ENCODE measurements at regions not wholly inside any gene's neighbourhood (a gene's known extent, or its start where the extent isn't known, plus 50 kb on each side); places are given as distances from the start of the nearest gene placed in this dataset.

- Histone ChIP-seq H4K8ac (ENCODE audit: low read depth, low read length) (no peak overlapping the region), H3K4me3 (ENCODE audit: low read length in 2 of 2) (no peak overlapping the region), H3K79me1 (ENCODE audit: low read depth, low read length) (no peaks in the 10 kb centered on the region), H2BK15ac (ENCODE audit: low read length) (no peak overlapping the region), H3K27me3 (ENCODE audit: control insufficient read depth in 3 of 3, insufficient read depth in 3 of 3, low read depth in 1 of 3, low read length in 3 of 3) (no peaks in the 10 kb centered on the region), H3K4ac (ENCODE audit: low read length) (no peak overlapping the region), H3K36me3 (replicated peaks in 1 of 2; ENCODE audit: control insufficient read depth in 2 of 2, insufficient read depth in 2 of 2, low read length in 2 of 2) (no peaks in the 10 kb centered on the region), H2AFZ (ENCODE audit: low read length) (no peak overlapping the region), H4K91ac (ENCODE audit: low read depth, low read length, poor library complexity) (no peak overlapping the region), H3K27ac (replicated peaks; ENCODE audit: low read length) (no peak overlapping the region), H2BK12ac (ENCODE audit: low read length) (no peak overlapping the region), H2BK120ac (ENCODE audit: low read depth, low read length) (no peak overlapping the region), H3K4me2 (ENCODE audit: insufficient read depth, low read length, poor library complexity, severe bottlenecking) (no peak overlapping the region), H3K9ac (ENCODE audit: low read depth, low read length, poor library complexity) (no peak overlapping the region), H2BK5ac (ENCODE audit: low read length) (no peak overlapping the region), H3K9me3 (replicated peaks in 1 of 2; ENCODE audit: control insufficient read depth in 2 of 2, insufficient read depth in 1 of 2, low read depth in 1 of 2, low read length in 2 of 2) (no peaks in the 10 kb centered on the region), H3K18ac (ENCODE audit: low read length) (no peak overlapping the region), H3K14ac (ENCODE audit: low read length) (no peak overlapping the region), H3K4me1 (ENCODE audit: control insufficient read depth in 2 of 2, insufficient read depth in 1 of 2, low read depth in 1 of 2, low read length in 2 of 2) (no peaks in the 10 kb centered on the region), H2AK5ac (ENCODE audit: low read depth, low read length) (no peak overlapping the region), H3K23ac (ENCODE audit: low read depth, low read length, poor library complexity) (no peak overlapping the region)
- no peak for DNase-seq (ENCODE audit: low spot score)
- no CpG with 5 or more reads among the region's 2 CpGs for WGBS, 2 donors (ENCODE audit: extremely low coverage in 2 of 2, insufficient read length in 2 of 2, insufficient replicate concordance in 1 of 2)
These were observed 62.8 kb downstream of the CXCL12 start for GRCh38 chr10:44322137-44322536.

GRCh38 chr10:44320756-44321155 lies 64.1 kb downstream of the CXCL12 start:
- Histone ChIP-seq H3K27ac (replicated peaks; ENCODE audit: low read length) (no peak overlapping the region), H2BK5ac (ENCODE audit: low read length) (no peak overlapping the region), H4K8ac (ENCODE audit: low read depth, low read length) (no peak overlapping the region), H3K23ac (ENCODE audit: low read depth, low read length, poor library complexity) (no peak overlapping the region), H3K79me1 (ENCODE audit: low read depth, low read length) (no peaks in the 10 kb centered on the region), H2AK5ac (ENCODE audit: low read depth, low read length) (no peak overlapping the region), H3K27me3 (ENCODE audit: control insufficient read depth in 3 of 3, insufficient read depth in 3 of 3, low read depth in 1 of 3, low read length in 3 of 3) (no peaks in the 10 kb centered on the region), H3K36me3 (replicated peaks in 1 of 2; ENCODE audit: control insufficient read depth in 2 of 2, insufficient read depth in 2 of 2, low read length in 2 of 2) (no peaks in the 10 kb centered on the region), H3K4ac (ENCODE audit: low read length) (no peak overlapping the region), H3K18ac (ENCODE audit: low read length) (no peak overlapping the region), H2BK120ac (ENCODE audit: low read depth, low read length) (no peak overlapping the region), H2AFZ (ENCODE audit: low read length) (no peak overlapping the region), H3K4me2 (ENCODE audit: insufficient read depth, low read length, poor library complexity, severe bottlenecking) (no peak overlapping the region), H3K9me3 (replicated peaks in 1 of 2; ENCODE audit: control insufficient read depth in 2 of 2, insufficient read depth in 1 of 2, low read depth in 1 of 2, low read length in 2 of 2) (no peaks in the 10 kb centered on the region), H4K91ac (ENCODE audit: low read depth, low read length, poor library complexity) (no peak overlapping the region), H3K9ac (ENCODE audit: low read depth, low read length, poor library complexity) (no peak overlapping the region), H2BK15ac (ENCODE audit: low read length) (no peak overlapping the region), H3K4me3 (ENCODE audit: low read length in 2 of 2) (no peak overlapping the region), H3K14ac (ENCODE audit: low read length) (no peak overlapping the region), H3K4me1 (ENCODE audit: control insufficient read depth in 2 of 2, insufficient read depth in 1 of 2, low read depth in 1 of 2, low read length in 2 of 2) (no peaks in the 10 kb centered on the region), H2BK12ac (ENCODE audit: low read length) (no peak overlapping the region)
- WGBS, 2 donors (ENCODE audit: extremely low coverage in 2 of 2, insufficient read length in 2 of 2, insufficient replicate concordance in 1 of 2), result no CpG with 5 or more reads among the region's 3 CpGs
- no peak for DNase-seq (ENCODE audit: low spot score)

- H3K36me3 ChIP-seq (replicated peaks in 1 of 2; ENCODE audit: control insufficient read depth in 2 of 2, insufficient read depth in 2 of 2, low read length in 2 of 2), result no peaks in the 10 kb centered on the region
- no peak overlapping the region for H2BK12ac ChIP-seq (ENCODE audit: low read length)
- no peak overlapping the region for H3K27ac ChIP-seq (replicated peaks; ENCODE audit: low read length)
- no peak overlapping the region for H2BK120ac ChIP-seq (ENCODE audit: low read depth, low read length)
- no peaks in the 10 kb centered on the region for H3K9me3 ChIP-seq (replicated peaks in 1 of 2; ENCODE audit: control insufficient read depth in 2 of 2, insufficient read depth in 1 of 2, low read depth in 1 of 2, low read length in 2 of 2)
- no peak overlapping the region for H2AFZ ChIP-seq (ENCODE audit: low read length)
- H3K4me1 ChIP-seq (ENCODE audit: control insufficient read depth in 2 of 2, insufficient read depth in 1 of 2, low read depth in 1 of 2, low read length in 2 of 2), result no peaks in the 10 kb centered on the region
- no peak overlapping the region for H2AK5ac ChIP-seq (ENCODE audit: low read depth, low read length)
- no peak overlapping the region for H3K9ac ChIP-seq (ENCODE audit: low read depth, low read length, poor library complexity)
- no peaks in the 10 kb centered on the region for H3K27me3 ChIP-seq (ENCODE audit: control insufficient read depth in 3 of 3, insufficient read depth in 3 of 3, low read depth in 1 of 3, low read length in 3 of 3)
- H3K79me1 ChIP-seq (ENCODE audit: low read depth, low read length), result no peaks in the 10 kb centered on the region
- no peak overlapping the region for H3K4ac ChIP-seq (ENCODE audit: low read length)
- H3K4me2 ChIP-seq (ENCODE audit: insufficient read depth, low read length, poor library complexity, severe bottlenecking), result no peak overlapping the region
- H4K8ac ChIP-seq (ENCODE audit: low read depth, low read length), result no peak overlapping the region
- no peak overlapping the region for H2BK5ac ChIP-seq (ENCODE audit: low read length)
- H2BK15ac ChIP-seq (ENCODE audit: low read length), result no peak overlapping the region
- no peak overlapping the region for H3K14ac ChIP-seq (ENCODE audit: low read length)
- H3K23ac ChIP-seq (ENCODE audit: low read depth, low read length, poor library complexity), result no peak overlapping the region
- no CpG with 5 or more reads among the region's 3 CpGs for WGBS, 2 donors (ENCODE audit: extremely low coverage in 2 of 2, insufficient read length in 2 of 2, insufficient replicate concordance in 1 of 2)
- no peak for DNase-seq (ENCODE audit: low spot score)
- H4K91ac ChIP-seq (ENCODE audit: low read depth, low read length, poor library complexity), result no peak overlapping the region
- no peak overlapping the region for H3K4me3 ChIP-seq (ENCODE audit: low read length in 2 of 2)
- no peak overlapping the region for H3K18ac ChIP-seq (ENCODE audit: low read length)
These were observed 67.0 kb downstream of the CXCL12 start for GRCh38 chr10:44317856-44318255.

DNA sequence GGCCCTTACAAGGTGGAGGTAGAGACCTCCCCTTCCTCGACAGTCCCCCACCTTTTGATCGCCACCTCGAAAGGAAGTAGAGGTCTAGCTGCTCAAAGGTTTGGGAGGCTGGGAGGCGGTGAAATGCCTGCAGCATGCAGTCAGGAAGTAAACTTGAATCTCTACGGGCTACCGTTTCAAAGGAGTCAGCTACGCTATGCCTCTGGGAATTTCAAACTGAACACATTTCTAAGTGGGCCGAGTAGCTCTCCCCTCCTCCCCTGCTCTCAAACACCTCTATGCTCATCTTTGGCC lies 68.0 kb downstream of the CXCL12 start:
- H3K4ac ChIP-seq (ENCODE audit: low read length), result no peak overlapping the region
- H2BK120ac ChIP-seq (ENCODE audit: low read depth, low read length), result no peak overlapping the region
- H3K27me3 ChIP-seq (ENCODE audit: control insufficient read depth in 3 of 3, insufficient read depth in 3 of 3, low read depth in 1 of 3, low read length in 3 of 3), result no peaks in the 10 kb centered on the region
- H3K9me3 ChIP-seq (replicated peaks in 1 of 2; ENCODE audit: control insufficient read depth in 2 of 2, insufficient read depth in 1 of 2, low read depth in 1 of 2, low read length in 2 of 2), result no peaks in the 10 kb centered on the region
- H3K18ac ChIP-seq (ENCODE audit: low read length), result no peak overlapping the region
- H3K79me1 ChIP-seq (ENCODE audit: low read depth, low read length), result no peaks in the 10 kb centered on the region
- no peak overlapping the region for H2AFZ ChIP-seq (ENCODE audit: low read length)
- no peak overlapping the region for H2AK5ac ChIP-seq (ENCODE audit: low read depth, low read length)
- H2BK12ac ChIP-seq (ENCODE audit: low read length), result no peak overlapping the region
- no peak overlapping the region for H3K9ac ChIP-seq (ENCODE audit: low read depth, low read length, poor library complexity)
- WGBS, 2 donors (ENCODE audit: extremely low coverage in 2 of 2, insufficient read length in 2 of 2, insufficient replicate concordance in 1 of 2), result no CpG with 5 or more reads among the region's 8 CpGs
- no peak overlapping the region for H4K91ac ChIP-seq (ENCODE audit: low read depth, low read length, poor library complexity)
- no peak overlapping the region for H3K14ac ChIP-seq (ENCODE audit: low read length)
- H2BK15ac ChIP-seq (ENCODE audit: low read length), result no peak overlapping the region
- no peak for DNase-seq (ENCODE audit: low spot score)
- H4K8ac ChIP-seq (ENCODE audit: low read depth, low read length), result no peak overlapping the region
- no peak overlapping the region for H3K23ac ChIP-seq (ENCODE audit: low read depth, low read length, poor library complexity)
- no peak overlapping the region for H2BK5ac ChIP-seq (ENCODE audit: low read length)
- peaks cover 0 to 2% of the 10 kb centered on the region in 2 donors for H3K4me1 ChIP-seq (ENCODE audit: control insufficient read depth in 2 of 2, insufficient read depth in 1 of 2, low read depth in 1 of 2, low read length in 2 of 2)
- no peak overlapping the region for H3K4me2 ChIP-seq (ENCODE audit: insufficient read depth, low read length, poor library complexity, severe bottlenecking)
- H3K36me3 ChIP-seq (replicated peaks in 1 of 2; ENCODE audit: control insufficient read depth in 2 of 2, insufficient read depth in 2 of 2, low read length in 2 of 2), result no peaks in the 10 kb centered on the region
- H3K4me3 ChIP-seq (ENCODE audit: low read length in 2 of 2), result no peak overlapping the region
- no peak overlapping the region for H3K27ac ChIP-seq (replicated peaks; ENCODE audit: low read length)
